ENCODE measurements at regions not wholly inside any gene's neighbourhood (a gene's known extent, or its start where the extent isn't known, plus 50 kb on each side); places are given as distances from the start of the nearest gene placed in this dataset.
A peak's percentile ranks its signal among the peaks of the same experiment; 100 is the strongest.
"Not testable (repeated sequence)": the region's sequence is repeated elsewhere in the genome, so short reads cannot be mapped to it uniquely, and the experiment has no call there.

GRCh38 chr15:56808160-56808559, 74.9 kb upstream of the ZNF280D start:
- DNase-seq, result no peak

- no peak for DNase-seq
Measured at GRCh38 chr15:56806148-56806536, 72.8 kb upstream of the ZNF280D start.

- no peak for DNase-seq
Measured at GRCh38 chr15:56805466-56806147, 72.3 kb upstream of the ZNF280D start.

- no peak for DNase-seq
Measured at GRCh38 chr15:56804938-56805337, 71.6 kb upstream of the ZNF280D start.

- no peak for DNase-seq
Measured at GRCh38 chr15:56804279-56804678, 71.0 kb upstream of the ZNF280D start.

- DNase-seq, result no peak
Measured at GRCh38 chr15:56802161-56802560, 68.9 kb upstream of the ZNF280D start.

GRCh38 chr15:56798639-56799038, 65.3 kb upstream of the ZNF280D start:
- no peak for DNase-seq

GRCh38 chr15:56797720-56798275, 64.5 kb upstream of the ZNF280D start:
- DNase-seq, result no peak

- no peak for DNase-seq
Measured at GRCh38 chr15:56795502-56795901, 62.2 kb upstream of the ZNF280D start.

GRCh38 chr15:56794553-56795329, 61.4 kb upstream of the ZNF280D start:
- DNase-seq, result no peak

- DNase-seq, result no peak
Measured at GRCh38 chr15:56794165-56794552, 60.9 kb upstream of the ZNF280D start.

- no peak for DNase-seq
Measured at GRCh38 chr15:56792211-56792610, 58.9 kb upstream of the ZNF280D start.

- not testable (repeated sequence) for DNase-seq
Measured at GRCh38 chr15:56791521-56791920, 58.2 kb upstream of the ZNF280D start.

GRCh38 chr15:56788359-56788758, 55.0 kb upstream of the ZNF280D start:
- DNase-seq, result no peak

GRCh38 chr15:56786966-56787365, 53.7 kb upstream of the ZNF280D start:
- DNase-seq, result no peak

- no peak for DNase-seq
Measured at GRCh38 chr15:56783857-56784661, 50.8 kb upstream of the ZNF280D start.

- DNase-seq, result peak in 1 of 2 donors; percentile 11
Measured at GRCh38 chr15:56783156-56783856, 50.0 kb upstream of the ZNF280D start.
